ENCODE measurements at regions not wholly inside any gene's neighbourhood (a gene's known extent, or its start where the extent isn't known, plus 50 kb on each side); places are given as distances from the start of the nearest gene placed in this dataset.
A peak's percentile ranks its signal among the peaks of the same experiment; 100 is the strongest.

DNA sequence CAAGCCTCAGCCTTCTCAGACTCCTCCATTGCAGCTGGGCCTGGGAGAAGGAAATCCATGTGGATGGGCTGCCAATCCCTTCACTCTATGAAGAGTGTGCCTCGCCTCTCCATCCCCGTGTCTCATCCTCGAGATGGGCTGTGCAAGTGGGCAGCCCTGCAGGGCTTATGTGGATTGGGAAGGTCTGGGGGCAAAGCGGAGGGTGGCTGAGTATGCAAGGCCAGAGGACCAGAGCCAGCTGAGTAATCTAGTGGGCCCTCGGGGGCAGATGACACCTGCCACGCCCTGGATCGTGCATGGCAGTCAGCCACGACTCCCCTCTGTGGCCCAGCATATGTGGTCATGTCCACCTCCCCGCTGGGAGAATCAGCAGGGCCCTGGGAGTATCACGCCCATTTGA is 78.9 kb downstream of the IRX5 start:
- no peaks in the 10 kb centered on the region for H3K36me3 ChIP-seq (ENCODE audit: control insufficient read depth, insufficient read depth, low read length)
- no peak overlapping the region for H2BK120ac ChIP-seq (ENCODE audit: low read depth, low read length)
- H2AFZ ChIP-seq (replicated peaks; ENCODE audit: low read length, poor library complexity): peak overlapping the region; percentile 14
- no peaks in the 10 kb centered on the region for H3K9me1 ChIP-seq (ENCODE audit: insufficient read depth, low read length)
- H3K9me3 ChIP-seq (ENCODE audit: control insufficient read depth, insufficient read depth, low read length): no peaks in the 10 kb centered on the region; the same call in 1 of the 2 replicates
- intact Hi-C loops (cut with micrococcal nuclease): no loop called here
- WGBS, 2 experiments (ENCODE audit: extremely low coverage in 2 of 2, insufficient read length in 1 of 2): 52% methylated on average over 6 of the region's 10 CpGs; no CpG with 5 or more reads in 1 of the 2 experiments
- no peaks in the 10 kb centered on the region for H4K20me1 ChIP-seq (ENCODE audit: insufficient read depth, low read length)
- no peak overlapping the region for H3K4me2 ChIP-seq (ENCODE audit: low read depth, low read length)
- ATAC-seq (ENCODE audit: low read depth) (no peak), DNase-seq (no peak)
- H2AK9ac ChIP-seq (replicated peaks; ENCODE audit: low read depth, low read length, poor library complexity): no peak overlapping the region
- H3K23ac ChIP-seq (ENCODE audit: low read depth, low read length): no peak overlapping the region
- no peak overlapping the region for H2BK5ac ChIP-seq (ENCODE audit: low read depth, low read length, poor library complexity, severe bottlenecking)
- no peak overlapping the region for H2AK5ac ChIP-seq (ENCODE audit: low read depth, low read length)
- H3K4me1 ChIP-seq (ENCODE audit: control insufficient read depth, insufficient read depth, low read length): no peaks in the 10 kb centered on the region
- no peak overlapping the region for H3K4me3 ChIP-seq (ENCODE audit: insufficient read depth, low read depth, low read length)
- ChIA-PET POLR2A (ENCODE audit: unreplicated experiment) (interaction anchor here (0.6 kb wide), 1 partner anchor 74 kb away, joined by 3 read pairs; no protein-coding TSS in a partner anchor), CTCF (no interaction called here)
- no peak overlapping the region for H3K4ac ChIP-seq (ENCODE audit: low read depth, low read length)
- no peak overlapping the region for H4K8ac ChIP-seq (ENCODE audit: low read depth in 2 of 2, low read length in 2 of 2)
- in situ Hi-C loops (cut with MboI; ENCODE audit: low sequenced_read_pairs): no loop called here
- no peaks in the 10 kb centered on the region for H3K27me3 ChIP-seq (ENCODE audit: control insufficient read depth, insufficient read depth, low read length)
- TF ChIP-seq CEBPB (IDR thresholded peaks at IDR 0.05; ENCODE audit: low read depth, low read length) (no peak), FOS (IDR thresholded peaks at IDR 0.05; ENCODE audit: low read depth, low read length) (no peak), MXI1 (IDR thresholded peaks at IDR 0.05; ENCODE audit: borderline replicate concordance, low read depth, low read length) (no peak), NFE2L2 (IDR thresholded peaks at IDR 0.05; ENCODE audit: low read depth, low read length) (no peak), MAFK (IDR thresholded peaks at IDR 0.05; ENCODE audit: low read depth, low read length) (no peak), BHLHE40 (IDR thresholded peaks at IDR 0.05; ENCODE audit: low read depth, low read length) (no peak), SMC3 (IDR thresholded peaks at IDR 0.05; ENCODE audit: low read depth, low read length) (no peak), CHD1 (IDR thresholded peaks at IDR 0.05; ENCODE audit: low read depth, low read length) (no peak), RCOR1 (IDR thresholded peaks at IDR 0.05; ENCODE audit: insufficient replicate concordance, low read length) (no peak), POLR2A (IDR thresholded peaks at IDR 0.05; ENCODE audit: low read depth, low read length) (no peak), RAD21 (IDR thresholded peaks at IDR 0.05; ENCODE audit: low read length) (no peak)
- TF ChIP-seq, protein P1, sequence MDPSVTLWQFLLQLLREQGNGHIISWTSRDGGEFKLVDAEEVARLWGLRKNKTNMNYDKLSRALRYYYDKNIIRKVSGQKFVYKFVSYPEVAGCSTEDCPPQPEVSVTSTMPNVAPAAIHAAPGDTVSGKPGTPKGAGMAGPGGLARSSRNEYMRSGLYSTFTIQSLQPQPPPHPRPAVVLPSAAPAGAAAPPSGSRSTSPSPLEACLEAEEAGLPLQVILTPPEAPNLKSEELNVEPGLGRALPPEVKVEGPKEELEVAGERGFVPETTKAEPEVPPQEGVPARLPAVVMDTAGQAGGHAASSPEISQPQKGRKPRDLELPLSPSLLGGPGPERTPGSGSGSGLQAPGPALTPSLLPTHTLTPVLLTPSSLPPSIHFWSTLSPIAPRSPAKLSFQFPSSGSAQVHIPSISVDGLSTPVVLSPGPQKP (IDR thresholded peaks at IDR 0.05; ENCODE audit: borderline replicate concordance, low read depth, low read length): no peak
- H2BK20ac ChIP-seq (ENCODE audit: low read depth, low read length): no peak overlapping the region
- no peak overlapping the region for H2BK15ac ChIP-seq (ENCODE audit: low read depth, low read length)
- dilution Hi-C loops (cut with HindIII; ENCODE audit: low sequenced_read_pairs, unreplicated experiment): no loop called here
- BruUV-seq (replicated peaks): no TSS peak
- H3K14ac ChIP-seq (replicated peaks; ENCODE audit: low read depth, low read length): no peak overlapping the region
- no peak overlapping the region for H4K5ac ChIP-seq (ENCODE audit: low read depth, low read length)
- no peak overlapping the region for H3K27ac ChIP-seq (ENCODE audit: insufficient read depth, low read length)
- no peak overlapping the region for H3K18ac ChIP-seq (ENCODE audit: low read depth, low read length)
- no peak overlapping the region for H4K91ac ChIP-seq (ENCODE audit: insufficient read depth, low read depth, low read length)
- H3K9ac ChIP-seq (ENCODE audit: low read depth, low read length): no peak overlapping the region
- H3K56ac ChIP-seq (ENCODE audit: extremely low read depth, insufficient read depth, low read length): no peak overlapping the region
- H3K79me1 ChIP-seq (ENCODE audit: low read depth in 1 of 2, low read length in 2 of 2): no peaks in the 10 kb centered on the region

Measured in IMR-90 (cell line).